ENCODE measurements at regions not wholly inside any gene's neighbourhood (a gene's known extent, or its start where the extent isn't known, plus 50 kb on each side); places are given as distances from the start of the nearest gene placed in this dataset.

DNA sequence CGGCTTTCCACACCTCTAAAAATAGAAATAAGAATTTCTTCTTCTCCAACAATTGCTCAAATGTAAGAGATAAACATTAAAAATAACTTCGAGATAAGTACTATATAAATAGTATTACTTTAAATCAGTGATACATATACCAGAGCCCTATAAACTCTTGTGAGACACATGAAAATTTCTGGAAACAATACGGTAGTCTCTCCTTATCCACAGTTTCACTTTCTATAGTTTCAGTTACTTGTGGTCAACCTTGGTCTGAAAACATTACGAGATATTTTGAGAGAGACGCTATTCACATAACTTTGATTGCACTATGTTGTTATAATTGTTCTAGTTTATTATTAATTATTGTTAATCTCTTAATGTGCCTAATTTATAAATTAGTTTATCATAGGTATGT is 101.5 kb upstream of the CXXC4 start:
- TF ChIP-seq CTCF (IDR thresholded peaks at IDR 0.05) (no peak), ATOH8 (CRISPR knock-in tag; IDR thresholded peaks at IDR 0.05; ENCODE audit: low read depth) (no peak), MAFK (IDR thresholded peaks at IDR 0.05; ENCODE audit: partially characterized antibody) (no peak), EP300 (IDR thresholded peaks at IDR 0.05) (no peak), RFX5 (IDR thresholded peaks at IDR 0.05) (no peak), NR3C1 (IDR thresholded peaks at IDR 0.05) (no peak), E2F6 (IDR thresholded peaks at IDR 0.05; ENCODE audit: borderline replicate concordance, low read depth) (no peak), ZSCAN20 (CRISPR knock-in tag; IDR thresholded peaks at IDR 0.05) (no peak), POLR2A (IDR thresholded peaks at IDR 0.05; ENCODE audit: low read length) (no peak), HMGXB4 (CRISPR knock-in tag; IDR thresholded peaks at IDR 0.05; ENCODE audit: borderline replicate concordance) (no peak), MAZ (IDR thresholded peaks at IDR 0.05; ENCODE audit: borderline replicate concordance, low read depth, low read length) (no peak)
- TF ChIP-seq, protein P1, sequence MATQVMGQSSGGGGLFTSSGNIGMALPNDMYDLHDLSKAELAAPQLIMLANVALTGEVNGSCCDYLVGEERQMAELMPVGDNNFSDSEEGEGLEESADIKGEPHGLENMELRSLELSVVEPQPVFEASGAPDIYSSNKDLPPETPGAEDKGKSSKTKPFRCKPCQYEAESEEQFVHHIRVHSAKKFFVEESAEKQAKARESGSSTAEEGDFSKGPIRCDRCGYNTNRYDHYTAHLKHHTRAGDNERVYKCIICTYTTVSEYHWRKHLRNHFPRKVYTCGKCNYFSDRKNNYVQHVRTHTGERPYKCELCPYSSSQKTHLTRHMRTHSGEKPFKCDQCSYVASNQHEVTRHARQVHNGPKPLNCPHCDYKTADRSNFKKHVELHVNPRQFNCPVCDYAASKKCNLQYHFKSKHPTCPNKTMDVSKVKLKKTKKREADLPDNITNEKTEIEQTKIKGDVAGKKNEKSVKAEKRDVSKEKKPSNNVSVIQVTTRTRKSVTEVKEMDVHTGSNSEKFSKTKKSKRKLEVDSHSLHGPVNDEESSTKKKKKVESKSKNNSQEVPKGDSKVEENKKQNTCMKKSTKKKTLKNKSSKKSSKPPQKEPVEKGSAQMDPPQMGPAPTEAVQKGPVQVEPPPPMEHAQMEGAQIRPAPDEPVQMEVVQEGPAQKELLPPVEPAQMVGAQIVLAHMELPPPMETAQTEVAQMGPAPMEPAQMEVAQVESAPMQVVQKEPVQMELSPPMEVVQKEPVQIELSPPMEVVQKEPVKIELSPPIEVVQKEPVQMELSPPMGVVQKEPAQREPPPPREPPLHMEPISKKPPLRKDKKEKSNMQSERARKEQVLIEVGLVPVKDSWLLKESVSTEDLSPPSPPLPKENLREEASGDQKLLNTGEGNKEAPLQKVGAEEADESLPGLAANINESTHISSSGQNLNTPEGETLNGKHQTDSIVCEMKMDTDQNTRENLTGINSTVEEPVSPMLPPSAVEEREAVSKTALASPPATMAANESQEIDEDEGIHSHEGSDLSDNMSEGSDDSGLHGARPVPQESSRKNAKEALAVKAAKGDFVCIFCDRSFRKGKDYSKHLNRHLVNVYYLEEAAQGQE (IDR thresholded peaks at IDR 0.05), result no peak
- TF ChIP-seq, protein P2, sequence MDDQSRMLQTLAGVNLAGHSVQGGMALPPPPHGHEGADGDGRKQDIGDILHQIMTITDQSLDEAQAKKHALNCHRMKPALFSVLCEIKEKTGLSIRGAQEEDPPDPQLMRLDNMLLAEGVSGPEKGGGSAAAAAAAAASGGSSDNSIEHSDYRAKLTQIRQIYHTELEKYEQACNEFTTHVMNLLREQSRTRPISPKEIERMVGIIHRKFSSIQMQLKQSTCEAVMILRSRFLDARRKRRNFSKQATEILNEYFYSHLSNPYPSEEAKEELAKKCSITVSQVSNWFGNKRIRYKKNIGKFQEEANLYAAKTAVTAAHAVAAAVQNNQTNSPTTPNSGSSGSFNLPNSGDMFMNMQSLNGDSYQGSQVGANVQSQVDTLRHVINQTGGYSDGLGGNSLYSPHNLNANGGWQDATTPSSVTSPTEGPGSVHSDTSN (IDR thresholded peaks at IDR 0.05), result no peak

All from A549 (cell line).